ENCODE measurements at regions not wholly inside any gene's neighbourhood (a gene's known extent, or its start where the extent isn't known, plus 50 kb on each side); places are given as distances from the start of the nearest gene placed in this dataset.

DNA sequence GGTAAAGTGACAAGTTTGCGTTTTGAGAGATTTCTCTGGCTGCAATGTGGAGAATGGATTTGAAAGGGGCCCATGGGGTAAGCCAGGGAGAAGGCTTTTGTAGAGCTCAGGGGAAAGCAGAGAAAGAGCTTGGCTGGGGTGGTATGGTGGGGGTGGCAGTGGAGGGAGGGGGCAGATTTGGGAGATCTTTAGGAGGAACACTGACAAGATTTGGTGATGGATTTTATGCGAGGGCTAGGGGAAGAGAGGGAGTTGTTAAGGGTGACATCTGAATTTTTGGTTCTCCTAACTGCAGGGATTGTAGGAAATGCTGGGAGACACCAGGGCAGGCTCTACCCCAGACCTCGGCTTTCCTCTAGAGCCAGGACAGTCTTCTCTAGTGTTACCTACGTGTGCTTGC, 108.7 kb upstream of the ZNF678 start:
- no peak overlapping the region for H3K27ac ChIP-seq (ENCODE audit: low read length)
- H2AFZ ChIP-seq (ENCODE audit: low read depth, low read length), result no peak overlapping the region
- no peaks in the 10 kb centered on the region for H3K27me3 ChIP-seq (ENCODE audit: insufficient read depth, low read depth, low read length)
- no peaks in the 10 kb centered on the region for H3K79me2 ChIP-seq (replicated peaks; ENCODE audit: insufficient read depth, low read length)
- no peaks in the 10 kb centered on the region for H4K20me1 ChIP-seq (ENCODE audit: insufficient read depth)
- H3K9me2 ChIP-seq (ENCODE audit: insufficient read depth, low read length), result no peaks in the 10 kb centered on the region
- H3K9me3 ChIP-seq (ENCODE audit: low read length), result no peaks in the 10 kb centered on the region
- TF ChIP-seq MXI1 (conservative IDR thresholded peaks at IDR 0.05; ENCODE audit: poor library complexity, severe bottlenecking) (no peak), EP300 (conservative IDR thresholded peaks at IDR 0.05; ENCODE audit: poor library complexity, severe bottlenecking) (no peak), SMC3 (conservative IDR thresholded peaks at IDR 0.05; ENCODE audit: poor library complexity) (no peak), TAF1 (IDR thresholded peaks at IDR 0.05; ENCODE audit: low read depth) (no peak), POLR2AphosphoS5 (IDR thresholded peaks at IDR 0.05) (no peak), RAD21 (conservative IDR thresholded peaks at IDR 0.05) (no peak), EZH2 (IDR thresholded peaks at IDR 0.05; ENCODE audit: borderline replicate concordance, insufficient read depth, low read length, poor library complexity, severe bottlenecking) (no peak)
- TF ChIP-seq, protein P1, sequence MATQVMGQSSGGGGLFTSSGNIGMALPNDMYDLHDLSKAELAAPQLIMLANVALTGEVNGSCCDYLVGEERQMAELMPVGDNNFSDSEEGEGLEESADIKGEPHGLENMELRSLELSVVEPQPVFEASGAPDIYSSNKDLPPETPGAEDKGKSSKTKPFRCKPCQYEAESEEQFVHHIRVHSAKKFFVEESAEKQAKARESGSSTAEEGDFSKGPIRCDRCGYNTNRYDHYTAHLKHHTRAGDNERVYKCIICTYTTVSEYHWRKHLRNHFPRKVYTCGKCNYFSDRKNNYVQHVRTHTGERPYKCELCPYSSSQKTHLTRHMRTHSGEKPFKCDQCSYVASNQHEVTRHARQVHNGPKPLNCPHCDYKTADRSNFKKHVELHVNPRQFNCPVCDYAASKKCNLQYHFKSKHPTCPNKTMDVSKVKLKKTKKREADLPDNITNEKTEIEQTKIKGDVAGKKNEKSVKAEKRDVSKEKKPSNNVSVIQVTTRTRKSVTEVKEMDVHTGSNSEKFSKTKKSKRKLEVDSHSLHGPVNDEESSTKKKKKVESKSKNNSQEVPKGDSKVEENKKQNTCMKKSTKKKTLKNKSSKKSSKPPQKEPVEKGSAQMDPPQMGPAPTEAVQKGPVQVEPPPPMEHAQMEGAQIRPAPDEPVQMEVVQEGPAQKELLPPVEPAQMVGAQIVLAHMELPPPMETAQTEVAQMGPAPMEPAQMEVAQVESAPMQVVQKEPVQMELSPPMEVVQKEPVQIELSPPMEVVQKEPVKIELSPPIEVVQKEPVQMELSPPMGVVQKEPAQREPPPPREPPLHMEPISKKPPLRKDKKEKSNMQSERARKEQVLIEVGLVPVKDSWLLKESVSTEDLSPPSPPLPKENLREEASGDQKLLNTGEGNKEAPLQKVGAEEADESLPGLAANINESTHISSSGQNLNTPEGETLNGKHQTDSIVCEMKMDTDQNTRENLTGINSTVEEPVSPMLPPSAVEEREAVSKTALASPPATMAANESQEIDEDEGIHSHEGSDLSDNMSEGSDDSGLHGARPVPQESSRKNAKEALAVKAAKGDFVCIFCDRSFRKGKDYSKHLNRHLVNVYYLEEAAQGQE (IDR thresholded peaks at IDR 0.05; ENCODE audit: borderline replicate concordance), result no peak
- TF ChIP-seq, protein P2, sequence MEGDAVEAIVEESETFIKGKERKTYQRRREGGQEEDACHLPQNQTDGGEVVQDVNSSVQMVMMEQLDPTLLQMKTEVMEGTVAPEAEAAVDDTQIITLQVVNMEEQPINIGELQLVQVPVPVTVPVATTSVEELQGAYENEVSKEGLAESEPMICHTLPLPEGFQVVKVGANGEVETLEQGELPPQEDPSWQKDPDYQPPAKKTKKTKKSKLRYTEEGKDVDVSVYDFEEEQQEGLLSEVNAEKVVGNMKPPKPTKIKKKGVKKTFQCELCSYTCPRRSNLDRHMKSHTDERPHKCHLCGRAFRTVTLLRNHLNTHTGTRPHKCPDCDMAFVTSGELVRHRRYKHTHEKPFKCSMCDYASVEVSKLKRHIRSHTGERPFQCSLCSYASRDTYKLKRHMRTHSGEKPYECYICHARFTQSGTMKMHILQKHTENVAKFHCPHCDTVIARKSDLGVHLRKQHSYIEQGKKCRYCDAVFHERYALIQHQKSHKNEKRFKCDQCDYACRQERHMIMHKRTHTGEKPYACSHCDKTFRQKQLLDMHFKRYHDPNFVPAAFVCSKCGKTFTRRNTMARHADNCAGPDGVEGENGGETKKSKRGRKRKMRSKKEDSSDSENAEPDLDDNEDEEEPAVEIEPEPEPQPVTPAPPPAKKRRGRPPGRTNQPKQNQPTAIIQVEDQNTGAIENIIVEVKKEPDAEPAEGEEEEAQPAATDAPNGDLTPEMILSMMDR (IDR thresholded peaks at IDR 0.05; ENCODE audit: poor library complexity, severe bottlenecking), result no peak
- H3K4me2 ChIP-seq (ENCODE audit: low read length), result no peak overlapping the region
- no peak overlapping the region for H3K4me3 ChIP-seq (ENCODE audit: low read length)
- H3F3A ChIP-seq (ENCODE audit: insufficient read depth, low read length, poor library complexity, severe bottlenecking), result no peaks in the 10 kb centered on the region
- H3K9ac ChIP-seq (ENCODE audit: low read length), result no peak overlapping the region
- H3K36me3 ChIP-seq (ENCODE audit: insufficient read depth, low read length), result no peaks in the 10 kb centered on the region

DNA sequence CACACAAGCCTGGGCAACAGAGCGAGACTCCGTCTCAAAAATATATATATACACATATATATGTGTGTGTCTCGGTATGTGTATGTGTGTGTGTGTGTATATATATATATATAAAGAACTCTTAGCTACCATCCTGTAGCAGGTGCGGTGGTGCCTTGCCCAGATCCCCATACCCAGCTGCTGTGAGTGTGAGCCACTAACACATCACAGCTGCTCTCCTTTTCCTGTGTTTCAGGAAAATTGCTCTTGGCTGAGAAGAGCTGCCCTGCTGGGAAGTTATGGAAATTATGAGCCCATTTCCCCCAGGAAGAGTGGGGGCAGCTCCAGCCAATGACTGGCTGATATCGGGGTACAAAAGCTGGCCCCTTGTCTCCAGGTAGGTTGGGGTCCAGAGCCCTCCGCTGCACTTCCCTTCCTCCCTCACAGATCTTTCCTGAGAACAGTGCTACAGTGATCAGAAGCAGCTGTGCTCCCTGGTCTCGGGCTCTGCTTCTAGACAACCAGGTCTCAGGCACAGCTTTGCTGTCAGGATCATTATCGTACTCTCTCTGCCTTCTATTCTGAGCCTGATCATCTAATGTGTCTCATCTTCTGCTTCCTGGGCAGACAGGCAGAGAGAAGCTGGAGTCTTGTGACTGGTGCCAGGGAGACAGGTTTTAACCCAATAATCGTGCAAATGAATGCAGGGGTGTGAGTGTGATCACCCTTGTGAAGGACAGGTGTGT, 109.6 kb upstream of the ZNF678 start:
- no peaks in the 10 kb centered on the region for H3F3A ChIP-seq (ENCODE audit: insufficient read depth, low read length, poor library complexity, severe bottlenecking)
- H3K9me2 ChIP-seq (ENCODE audit: insufficient read depth, low read length), result no peaks in the 10 kb centered on the region
- no peak overlapping the region for H3K4me2 ChIP-seq (ENCODE audit: low read length)
- no peaks in the 10 kb centered on the region for H4K20me1 ChIP-seq (ENCODE audit: insufficient read depth)
- H2AFZ ChIP-seq (ENCODE audit: low read depth, low read length), result no peak overlapping the region
- peak overlapping the region; percentile 12 for H3K27ac ChIP-seq (ENCODE audit: low read length)
- H3K79me2 ChIP-seq (replicated peaks; ENCODE audit: insufficient read depth, low read length), result no peaks in the 10 kb centered on the region
- H3K27me3 ChIP-seq (ENCODE audit: insufficient read depth, low read depth, low read length), result no peaks in the 10 kb centered on the region
- peak; percentile 60 for TF ChIP-seq POLR2AphosphoS5 (IDR thresholded peaks at IDR 0.05)
- no peak for TF ChIP-seq EZH2 (IDR thresholded peaks at IDR 0.05; ENCODE audit: borderline replicate concordance, insufficient read depth, low read length, poor library complexity, severe bottlenecking)
- H3K9ac ChIP-seq (ENCODE audit: low read length), result peak overlapping the region; percentile 38
- peak overlapping the region; percentile 23 for H3K4me3 ChIP-seq (ENCODE audit: low read length)
- no peaks in the 10 kb centered on the region for H3K36me3 ChIP-seq (ENCODE audit: insufficient read depth, low read length)
- H3K9me3 ChIP-seq (ENCODE audit: low read length), result no peaks in the 10 kb centered on the region

Data from neural cell (in vitro differentiated cells).